ENCODE measurements at regions not wholly inside any gene's neighbourhood (a gene's known extent, or its start where the extent isn't known, plus 50 kb on each side); places are given as distances from the start of the nearest gene placed in this dataset.

DNA sequence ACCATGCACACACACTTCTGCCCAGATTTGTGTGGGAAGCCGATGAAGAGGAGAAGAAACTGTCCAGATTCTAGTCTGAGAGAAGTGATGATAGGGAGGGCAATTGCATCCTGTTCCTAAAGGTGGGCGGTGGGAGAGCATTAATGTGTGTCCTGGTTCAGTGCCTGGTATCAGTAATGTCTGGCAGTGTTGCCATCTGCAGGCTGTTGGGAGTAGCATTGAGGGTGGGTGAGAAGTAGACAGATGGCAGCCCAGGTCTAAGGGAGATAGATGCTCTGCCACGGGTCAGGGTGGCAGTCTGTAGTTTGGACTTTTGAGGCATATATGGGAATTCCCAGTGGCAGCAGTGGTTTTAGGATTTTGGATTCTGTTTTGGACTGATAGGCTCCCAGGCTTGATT is 156.4 kb downstream of the ETNK1 start:
- no peak overlapping the region for H3K4me2 ChIP-seq (ENCODE audit: low read length)
- H4K20me1 ChIP-seq (ENCODE audit: insufficient read depth, low read length) = no peaks in the 10 kb centered on the region
- H3K9me3 ChIP-seq (ENCODE audit: insufficient read depth, low read length) = no peaks in the 10 kb centered on the region
- no peak overlapping the region for H2AFZ ChIP-seq (ENCODE audit: low read depth, low read length)
- H3K9ac ChIP-seq (ENCODE audit: low read length) = no peak overlapping the region
- H3K36me3 ChIP-seq (replicated peaks; ENCODE audit: low read depth, low read length) = no peaks in the 10 kb centered on the region
- TF ChIP-seq, protein P1, sequence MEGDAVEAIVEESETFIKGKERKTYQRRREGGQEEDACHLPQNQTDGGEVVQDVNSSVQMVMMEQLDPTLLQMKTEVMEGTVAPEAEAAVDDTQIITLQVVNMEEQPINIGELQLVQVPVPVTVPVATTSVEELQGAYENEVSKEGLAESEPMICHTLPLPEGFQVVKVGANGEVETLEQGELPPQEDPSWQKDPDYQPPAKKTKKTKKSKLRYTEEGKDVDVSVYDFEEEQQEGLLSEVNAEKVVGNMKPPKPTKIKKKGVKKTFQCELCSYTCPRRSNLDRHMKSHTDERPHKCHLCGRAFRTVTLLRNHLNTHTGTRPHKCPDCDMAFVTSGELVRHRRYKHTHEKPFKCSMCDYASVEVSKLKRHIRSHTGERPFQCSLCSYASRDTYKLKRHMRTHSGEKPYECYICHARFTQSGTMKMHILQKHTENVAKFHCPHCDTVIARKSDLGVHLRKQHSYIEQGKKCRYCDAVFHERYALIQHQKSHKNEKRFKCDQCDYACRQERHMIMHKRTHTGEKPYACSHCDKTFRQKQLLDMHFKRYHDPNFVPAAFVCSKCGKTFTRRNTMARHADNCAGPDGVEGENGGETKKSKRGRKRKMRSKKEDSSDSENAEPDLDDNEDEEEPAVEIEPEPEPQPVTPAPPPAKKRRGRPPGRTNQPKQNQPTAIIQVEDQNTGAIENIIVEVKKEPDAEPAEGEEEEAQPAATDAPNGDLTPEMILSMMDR (IDR thresholded peaks at IDR 0.05; ENCODE audit: low read depth, low read length) = peak; percentile 12; the same call in 1 of the 2 replicates
- no peak for TF ChIP-seq EZH2phosphoT487 (IDR thresholded peaks at IDR 0.05; ENCODE audit: low read depth)
- no peaks in the 10 kb centered on the region for H3K79me2 ChIP-seq (ENCODE audit: low read length)
- no peak overlapping the region for H3K4me3 ChIP-seq (ENCODE audit: low read length)
- no peaks in the 10 kb centered on the region for H3K27me3 ChIP-seq (ENCODE audit: low read depth, low read length)
- H3K27ac ChIP-seq (ENCODE audit: low read length) = no peak overlapping the region
- H3K4me1 ChIP-seq (ENCODE audit: low read length) = no peaks in the 10 kb centered on the region

DNA sequence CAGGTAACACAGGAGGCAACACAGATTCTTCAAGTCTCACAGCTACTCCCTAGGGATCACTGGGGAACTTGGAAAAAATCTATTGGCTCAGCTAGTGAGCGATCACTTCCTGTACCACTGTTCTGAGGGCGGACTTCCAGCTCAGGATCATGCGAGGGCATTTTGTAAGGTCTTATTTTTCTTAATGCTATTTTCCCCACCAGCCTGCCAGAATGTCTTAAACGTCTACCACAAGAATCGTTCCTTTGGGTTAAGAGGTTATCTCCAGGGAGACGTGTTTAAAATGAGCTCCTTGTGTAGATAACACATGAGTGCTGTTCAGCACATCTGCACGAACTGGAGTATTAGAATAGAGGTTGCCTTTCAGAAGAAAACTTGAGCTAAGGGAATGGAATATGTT is 162.6 kb downstream of the ETNK1 start:
- no peak overlapping the region for H3K4me2 ChIP-seq (ENCODE audit: low read length)
- no peaks in the 10 kb centered on the region for H3K36me3 ChIP-seq (replicated peaks; ENCODE audit: low read depth, low read length)
- no peak overlapping the region for H3K27ac ChIP-seq (ENCODE audit: low read length)
- H3K79me2 ChIP-seq (ENCODE audit: low read length) = no peaks in the 10 kb centered on the region
- no peak for TF ChIP-seq EZH2phosphoT487 (IDR thresholded peaks at IDR 0.05; ENCODE audit: low read depth)
- TF ChIP-seq, protein P1 (IDR thresholded peaks at IDR 0.05; ENCODE audit: low read depth, low read length) = no peak
- peaks cover 8% of the 10 kb centered on the region for H3K4me1 ChIP-seq (ENCODE audit: low read length)
- H3K4me3 ChIP-seq (ENCODE audit: low read length) = no peak overlapping the region
- H2AFZ ChIP-seq (ENCODE audit: low read depth, low read length) = no peak overlapping the region
- H4K20me1 ChIP-seq (ENCODE audit: insufficient read depth, low read length) = no peaks in the 10 kb centered on the region
- H3K27me3 ChIP-seq (ENCODE audit: low read depth, low read length) = no peaks in the 10 kb centered on the region
- H3K9ac ChIP-seq (ENCODE audit: low read length) = no peak overlapping the region
- H3K9me3 ChIP-seq (ENCODE audit: insufficient read depth, low read length) = no peaks in the 10 kb centered on the region

GRCh38 chr12:22788913-22789312 is 163.9 kb downstream of the ETNK1 start:
- Histone ChIP-seq H3K27ac (ENCODE audit: low read length) (no peak overlapping the region), H2AFZ (ENCODE audit: low read depth, low read length) (no peak overlapping the region), H3K4me3 (ENCODE audit: low read length) (no peak overlapping the region), H4K20me1 (ENCODE audit: insufficient read depth, low read length) (no peaks in the 10 kb centered on the region), H3K79me2 (ENCODE audit: low read length) (no peaks in the 10 kb centered on the region), H3K9me3 (ENCODE audit: insufficient read depth, low read length) (no peaks in the 10 kb centered on the region), H3K36me3 (replicated peaks; ENCODE audit: low read depth, low read length) (no peaks in the 10 kb centered on the region), H3K4me2 (ENCODE audit: low read length) (no peak overlapping the region), H3K4me1 (ENCODE audit: low read length) (peaks cover 9% of the 10 kb centered on the region), H3K9ac (ENCODE audit: low read length) (no peak overlapping the region), H3K27me3 (ENCODE audit: low read depth, low read length) (no peaks in the 10 kb centered on the region)
- TF ChIP-seq, protein P1 (IDR thresholded peaks at IDR 0.05; ENCODE audit: low read depth, low read length) = no peak
- no peak for TF ChIP-seq EZH2phosphoT487 (IDR thresholded peaks at IDR 0.05; ENCODE audit: low read depth)

- H3K4me2 ChIP-seq (ENCODE audit: low read length) = peak overlapping the region; percentile 43
- no peaks in the 10 kb centered on the region for H3K36me3 ChIP-seq (replicated peaks; ENCODE audit: low read depth, low read length)
- no peak overlapping the region for H3K9ac ChIP-seq (ENCODE audit: low read length)
- H4K20me1 ChIP-seq (ENCODE audit: insufficient read depth, low read length) = no peaks in the 10 kb centered on the region
- no peak overlapping the region for H3K4me3 ChIP-seq (ENCODE audit: low read length)
- no peaks in the 10 kb centered on the region for H3K9me3 ChIP-seq (ENCODE audit: insufficient read depth, low read length)
- H3K79me2 ChIP-seq (ENCODE audit: low read length) = no peaks in the 10 kb centered on the region
- peaks cover 9% of the 10 kb centered on the region for H3K4me1 ChIP-seq (ENCODE audit: low read length)
- no peak overlapping the region for H3K27ac ChIP-seq (ENCODE audit: low read length)
- no peaks in the 10 kb centered on the region for H3K27me3 ChIP-seq (ENCODE audit: low read depth, low read length)
- TF ChIP-seq, protein P1 (IDR thresholded peaks at IDR 0.05; ENCODE audit: low read depth, low read length) = no peak
- no peak for TF ChIP-seq EZH2phosphoT487 (IDR thresholded peaks at IDR 0.05; ENCODE audit: low read depth)
- H2AFZ ChIP-seq (ENCODE audit: low read depth, low read length) = no peak overlapping the region
These were observed 167.2 kb downstream of the ETNK1 start for GRCh38 chr12:22792138-22792537.
